ENCODE measurements at regions not wholly inside any gene's neighbourhood (a gene's known extent, or its start where the extent isn't known, plus 50 kb on each side); places are given as distances from the start of the nearest gene placed in this dataset.

DNA sequence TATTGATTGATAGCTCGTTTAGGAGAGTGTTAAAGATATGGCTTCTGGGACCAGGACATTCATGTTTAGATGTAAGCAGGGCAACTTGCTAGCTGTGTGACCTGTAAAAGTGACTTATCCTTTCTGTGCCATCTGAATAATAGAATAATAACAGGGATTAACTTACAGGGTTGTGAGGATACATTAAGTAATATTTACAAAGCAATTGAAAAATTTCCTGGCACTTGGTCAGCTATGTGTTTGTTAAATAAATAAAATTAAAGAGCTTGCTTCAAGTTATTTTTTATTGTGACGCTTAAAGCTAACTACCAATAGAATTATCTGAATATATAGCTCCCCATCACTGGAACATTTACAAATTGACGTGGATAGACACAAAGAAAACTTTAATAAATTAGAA is 287.9 kb upstream of the CDIN1 start:
- TF ChIP-seq, protein P1, sequence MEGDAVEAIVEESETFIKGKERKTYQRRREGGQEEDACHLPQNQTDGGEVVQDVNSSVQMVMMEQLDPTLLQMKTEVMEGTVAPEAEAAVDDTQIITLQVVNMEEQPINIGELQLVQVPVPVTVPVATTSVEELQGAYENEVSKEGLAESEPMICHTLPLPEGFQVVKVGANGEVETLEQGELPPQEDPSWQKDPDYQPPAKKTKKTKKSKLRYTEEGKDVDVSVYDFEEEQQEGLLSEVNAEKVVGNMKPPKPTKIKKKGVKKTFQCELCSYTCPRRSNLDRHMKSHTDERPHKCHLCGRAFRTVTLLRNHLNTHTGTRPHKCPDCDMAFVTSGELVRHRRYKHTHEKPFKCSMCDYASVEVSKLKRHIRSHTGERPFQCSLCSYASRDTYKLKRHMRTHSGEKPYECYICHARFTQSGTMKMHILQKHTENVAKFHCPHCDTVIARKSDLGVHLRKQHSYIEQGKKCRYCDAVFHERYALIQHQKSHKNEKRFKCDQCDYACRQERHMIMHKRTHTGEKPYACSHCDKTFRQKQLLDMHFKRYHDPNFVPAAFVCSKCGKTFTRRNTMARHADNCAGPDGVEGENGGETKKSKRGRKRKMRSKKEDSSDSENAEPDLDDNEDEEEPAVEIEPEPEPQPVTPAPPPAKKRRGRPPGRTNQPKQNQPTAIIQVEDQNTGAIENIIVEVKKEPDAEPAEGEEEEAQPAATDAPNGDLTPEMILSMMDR (IDR thresholded peaks at IDR 0.05), result no peak
- no peak for TF ChIP-seq POLR2AphosphoS5 (IDR thresholded peaks at IDR 0.05)
- no peak for TF ChIP-seq POLR2A (IDR thresholded peaks at IDR 0.05)

Data from prostate gland (tissue), 2 donors.